ENCODE measurements at regions not wholly inside any gene's neighbourhood (a gene's known extent, or its start where the extent isn't known, plus 50 kb on each side); places are given as distances from the start of the nearest gene placed in this dataset.
A peak's percentile ranks its signal among the peaks of the same experiment; 100 is the strongest.

DNA sequence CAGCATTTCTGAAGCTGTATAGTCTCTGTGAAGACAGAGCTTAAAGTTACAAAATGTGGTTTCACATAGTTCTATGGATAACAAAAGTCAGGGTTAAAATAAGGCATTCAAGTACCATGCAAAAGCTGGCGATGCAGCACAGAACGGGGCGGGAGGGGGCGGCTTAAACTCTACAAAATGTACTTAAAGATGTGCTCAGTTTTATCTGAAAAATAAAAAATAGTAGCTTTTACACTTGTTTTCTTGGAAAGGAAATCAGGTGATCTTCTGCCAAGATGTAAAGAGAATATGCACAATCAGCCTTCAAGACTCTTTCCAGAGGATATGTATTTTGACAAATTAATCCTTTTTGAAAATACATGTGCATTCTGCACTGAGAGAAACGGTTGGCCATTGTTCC lies 301.7 kb upstream of the EMCN start:
- no peak overlapping the region for H3K4me3 ChIP-seq
- H3K27ac ChIP-seq, result no peak overlapping the region
- no peaks in the 10 kb centered on the region for H3K27me3 ChIP-seq
- DNase-seq, result no peak
- H3K9me3 ChIP-seq (replicated peaks), result no peaks in the 10 kb centered on the region
- H3K4me1 ChIP-seq, result no peaks in the 10 kb centered on the region
- no peaks in the 10 kb centered on the region for H3K36me3 ChIP-seq

DNA sequence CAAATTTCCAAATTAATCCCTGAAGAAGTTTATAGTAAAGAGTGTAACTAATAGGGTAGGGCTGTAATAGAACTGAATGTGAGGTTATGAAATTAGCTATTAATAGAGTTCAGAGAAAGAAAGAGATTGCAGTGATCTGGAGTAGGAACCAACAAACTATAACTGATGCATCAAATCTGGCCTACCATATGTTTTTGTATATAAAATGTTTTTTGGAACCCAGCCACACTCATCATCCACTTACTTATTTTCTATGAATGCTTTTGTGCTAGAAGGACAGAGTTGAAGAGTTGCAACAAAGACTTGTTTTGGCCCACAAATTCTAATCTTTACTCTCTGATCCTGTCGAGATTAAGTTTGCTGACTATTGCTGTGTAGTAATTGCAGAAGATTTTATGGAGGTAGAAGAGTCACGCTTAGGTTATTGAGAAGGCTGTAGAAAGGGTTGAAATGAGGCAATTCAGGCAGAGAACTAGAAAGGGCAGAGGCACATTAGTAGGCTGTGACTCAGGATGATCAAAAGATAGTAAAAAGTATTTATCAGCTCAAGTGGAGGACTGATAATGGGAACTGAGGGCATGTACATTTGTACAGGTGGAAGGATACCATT lies 298.7 kb upstream of the EMCN start:
- H3K4me3 ChIP-seq, result no peak overlapping the region
- no peak overlapping the region for H3K27ac ChIP-seq
- no peak for DNase-seq
- no peaks in the 10 kb centered on the region for H3K9me3 ChIP-seq (replicated peaks)
- H3K27me3 ChIP-seq, result no peaks in the 10 kb centered on the region
- no peaks in the 10 kb centered on the region for H3K4me1 ChIP-seq
- no peaks in the 10 kb centered on the region for H3K36me3 ChIP-seq

DNA sequence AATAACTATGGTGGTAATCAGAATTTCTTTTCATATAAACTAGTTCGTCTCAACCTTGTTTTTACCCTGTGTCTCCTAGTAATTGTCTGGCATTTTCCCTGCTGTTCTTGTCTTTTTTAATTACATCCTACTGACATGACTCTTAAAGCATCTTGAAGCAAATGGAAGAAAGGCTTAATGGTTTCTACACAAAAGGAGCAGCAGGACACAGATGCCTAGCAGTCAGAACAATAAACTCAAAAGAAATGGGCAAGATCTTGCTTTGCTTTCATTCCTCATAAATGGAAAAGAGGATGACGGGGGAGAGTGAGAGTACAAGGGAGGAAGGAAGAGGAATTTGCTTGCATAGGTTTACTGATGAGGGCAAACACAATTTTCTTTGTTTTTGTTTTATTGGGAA lies 293.2 kb upstream of the EMCN start:
- no peak overlapping the region for H3K27ac ChIP-seq
- no peaks in the 10 kb centered on the region for H3K36me3 ChIP-seq
- no peaks in the 10 kb centered on the region for H3K4me1 ChIP-seq
- no peak overlapping the region for H3K4me3 ChIP-seq
- H3K9me3 ChIP-seq (replicated peaks), result no peaks in the 10 kb centered on the region
- no peak for DNase-seq
- H3K27me3 ChIP-seq, result no peaks in the 10 kb centered on the region

DNA sequence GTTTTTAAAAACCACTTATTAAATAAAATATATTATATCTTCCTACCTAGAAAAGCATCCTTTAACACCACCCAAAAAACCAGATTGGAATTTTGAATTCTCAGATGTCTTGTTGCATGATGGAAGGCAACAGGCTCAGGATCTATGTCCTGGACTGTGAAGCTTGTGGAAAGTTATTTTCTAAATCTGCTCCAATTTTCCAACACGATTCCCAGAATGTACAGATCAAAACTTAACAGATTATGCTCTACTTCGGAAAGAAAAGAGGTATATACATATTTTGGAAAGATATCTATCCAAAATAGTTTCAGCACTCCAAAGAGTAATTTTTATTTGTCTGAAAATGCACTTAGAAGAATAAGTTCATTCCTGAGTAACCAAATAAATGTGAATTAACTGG lies 291.7 kb upstream of the EMCN start:
- no peak for DNase-seq
- Histone ChIP-seq H3K4me1 (no peaks in the 10 kb centered on the region), H3K36me3 (no peaks in the 10 kb centered on the region)

DNA sequence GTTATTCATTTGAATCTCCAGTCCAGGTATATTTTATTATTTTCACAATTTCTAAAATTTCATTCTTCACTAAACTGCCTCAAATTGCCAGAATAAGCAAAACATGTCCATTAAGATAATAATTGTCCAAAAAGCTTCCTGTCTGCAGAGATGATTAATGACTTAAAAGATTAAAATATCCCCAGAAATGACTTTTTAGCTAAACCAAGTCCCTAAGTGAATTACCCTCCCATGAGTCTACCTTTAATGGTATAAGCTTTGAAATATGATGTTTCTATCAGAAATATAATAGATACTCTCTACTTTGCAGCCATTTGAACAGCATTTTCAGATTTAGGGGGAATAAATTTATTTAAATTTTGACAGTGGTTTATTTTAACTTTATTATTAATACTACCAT lies 289.2 kb upstream of the EMCN start:
- no peak overlapping the region for H3K27ac ChIP-seq
- no peaks in the 10 kb centered on the region for H3K27me3 ChIP-seq
- no peak for DNase-seq
- no peaks in the 10 kb centered on the region for H3K4me1 ChIP-seq
- H3K36me3 ChIP-seq, result no peaks in the 10 kb centered on the region
- H3K4me3 ChIP-seq, result no peak overlapping the region
- H3K9me3 ChIP-seq (replicated peaks), result no peaks in the 10 kb centered on the region

More for the DNA sequence above, 291.7 kb upstream of the EMCN start:
- H3K27ac ChIP-seq, result no peak overlapping the region
- no peaks in the 10 kb centered on the region for H3K27me3 ChIP-seq
- H3K4me3 ChIP-seq, result no peak overlapping the region
- no peaks in the 10 kb centered on the region for H3K9me3 ChIP-seq (replicated peaks)

DNA sequence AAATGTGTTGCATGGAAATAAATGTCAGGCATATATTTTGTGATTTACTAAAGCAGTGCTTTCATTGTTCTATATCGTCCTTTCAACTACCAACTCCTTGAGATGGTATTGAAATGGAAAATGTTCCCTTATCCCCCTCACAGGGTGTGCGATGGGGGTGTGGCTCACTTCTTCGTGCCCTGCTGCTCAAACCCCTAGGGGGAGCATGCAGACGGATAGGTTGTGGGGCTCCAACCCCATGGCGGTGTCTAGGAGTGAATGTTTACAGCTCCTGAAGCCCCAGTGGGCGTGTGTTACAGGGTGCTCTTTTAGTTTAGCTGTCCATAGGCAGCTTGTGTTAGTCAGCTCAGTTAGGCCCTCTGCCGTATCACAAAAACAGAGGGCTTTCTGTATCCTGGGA lies 287.7 kb upstream of the EMCN start:
- H3K4me1 ChIP-seq, result no peaks in the 10 kb centered on the region
- H3K36me3 ChIP-seq, result no peaks in the 10 kb centered on the region
- H3K4me3 ChIP-seq, result no peak overlapping the region
- no peak for DNase-seq
- H3K9me3 ChIP-seq (replicated peaks), result no peaks in the 10 kb centered on the region
- H3K27me3 ChIP-seq, result no peaks in the 10 kb centered on the region
- no peak overlapping the region for H3K27ac ChIP-seq

DNA sequence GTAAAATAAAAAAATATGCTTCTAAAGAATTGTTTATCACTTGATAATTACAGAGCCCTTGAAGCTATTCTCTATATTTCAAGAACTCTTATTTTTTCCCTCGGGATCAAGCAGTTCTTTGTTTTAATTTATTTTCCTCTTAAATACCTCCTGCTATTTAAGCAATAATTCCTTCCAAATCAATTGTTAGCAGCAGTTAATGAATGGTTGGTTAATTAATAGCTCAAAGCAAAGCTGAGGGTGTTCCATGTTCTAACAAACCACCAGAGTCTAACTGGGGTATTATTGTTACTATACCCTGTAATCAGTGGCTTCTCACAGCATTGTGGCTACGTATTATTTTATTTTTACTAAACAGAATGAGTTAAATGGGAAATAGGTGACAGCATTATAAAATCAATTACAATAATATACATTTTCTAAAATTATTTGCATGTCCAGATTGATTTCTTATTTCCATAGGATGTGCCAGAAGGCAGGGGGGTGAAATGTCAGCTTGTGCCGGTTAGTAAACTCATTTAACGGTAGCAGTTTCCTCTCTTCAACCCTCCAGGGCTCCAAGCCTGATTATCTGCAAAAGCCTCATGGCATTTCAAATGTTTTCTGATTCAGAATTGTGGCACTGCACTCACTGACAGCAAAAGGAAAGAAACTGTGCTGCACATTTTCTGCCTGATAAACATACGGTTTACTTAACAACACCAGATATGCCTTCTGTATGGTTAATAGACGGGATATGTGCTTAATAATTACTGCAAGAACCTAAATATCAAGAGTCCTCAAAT lies 286.9 kb upstream of the EMCN start:
- Histone ChIP-seq H3K9me3 (replicated peaks) (no peaks in the 10 kb centered on the region), H3K4me1 (no peaks in the 10 kb centered on the region), H3K4me3 (no peak overlapping the region), H3K27me3 (no peaks in the 10 kb centered on the region), H3K27ac (no peak overlapping the region), H3K36me3 (no peaks in the 10 kb centered on the region)
- DNase-seq, result no peak

DNA sequence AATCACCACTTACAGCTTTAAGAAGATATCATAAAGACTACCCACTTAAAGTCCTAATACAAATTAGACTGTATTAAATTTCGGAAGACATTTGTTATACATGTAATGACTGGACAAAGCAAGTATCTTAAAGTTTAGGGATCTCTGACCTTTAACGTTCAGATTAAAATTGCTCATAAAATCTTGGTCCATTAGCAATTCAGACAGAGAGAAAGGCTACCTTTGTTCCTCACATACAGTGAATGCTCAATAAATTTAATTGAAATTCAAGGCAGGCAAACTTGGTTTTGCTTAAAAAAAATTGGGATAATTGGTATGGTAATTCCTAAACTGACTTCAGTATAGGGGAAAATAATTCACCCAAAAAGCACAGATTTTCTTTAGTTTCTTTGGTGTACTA lies 285.9 kb upstream of the EMCN start:
- H3K27ac ChIP-seq, result no peak overlapping the region
- no peaks in the 10 kb centered on the region for H3K27me3 ChIP-seq
- no peak overlapping the region for H3K4me3 ChIP-seq
- no peaks in the 10 kb centered on the region for H3K36me3 ChIP-seq
- no peak for DNase-seq
- no peaks in the 10 kb centered on the region for H3K9me3 ChIP-seq (replicated peaks)
- H3K4me1 ChIP-seq, result no peaks in the 10 kb centered on the region

DNA sequence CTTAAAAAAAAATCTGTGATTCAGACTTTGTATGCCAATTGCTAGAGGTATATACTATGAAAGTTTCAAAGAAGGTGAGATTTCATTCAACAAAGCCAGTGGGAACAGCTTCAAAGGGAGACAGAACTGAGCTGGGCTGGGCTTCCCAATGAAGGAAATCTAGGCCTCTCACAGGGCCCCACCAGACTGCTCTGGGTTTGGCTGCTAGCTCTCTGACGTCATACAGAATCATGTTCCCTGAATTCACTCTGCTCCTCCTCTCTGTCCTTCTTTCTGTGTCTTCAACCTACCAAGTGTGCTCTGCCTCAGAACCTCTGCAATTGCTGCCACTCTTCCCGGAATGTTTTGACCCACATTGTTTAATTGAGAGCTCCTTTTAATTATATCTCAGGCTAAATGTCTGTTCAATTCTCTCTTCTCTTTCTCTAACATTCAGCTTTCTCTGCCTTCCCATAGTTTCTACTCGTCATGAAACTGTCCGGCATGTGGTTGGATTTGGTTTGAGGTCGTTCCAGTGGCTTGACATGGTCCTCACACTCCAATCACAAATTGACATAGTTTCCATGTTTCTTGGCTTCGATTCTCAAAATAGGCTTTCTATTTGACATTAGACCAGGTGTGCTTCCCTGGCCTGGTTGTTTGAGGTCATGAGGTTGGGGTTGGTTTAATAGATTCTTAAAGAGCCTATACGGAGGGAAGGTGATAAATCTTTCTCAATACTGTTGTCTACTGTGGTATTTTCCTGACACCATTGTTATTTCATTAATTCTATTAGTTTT lies 282.1 kb upstream of the EMCN start:
- H3K4me3 ChIP-seq, result no peak overlapping the region
- DNase-seq, result peak in 1 of 2 experiments; percentile 16
- H3K4me1 ChIP-seq, result peaks cover 19% of the 10 kb centered on the region
- H3K27ac ChIP-seq, result no peak overlapping the region
- H3K9me3 ChIP-seq (replicated peaks), result no peaks in the 10 kb centered on the region
- H3K36me3 ChIP-seq, result no peaks in the 10 kb centered on the region
- no peaks in the 10 kb centered on the region for H3K27me3 ChIP-seq

DNA sequence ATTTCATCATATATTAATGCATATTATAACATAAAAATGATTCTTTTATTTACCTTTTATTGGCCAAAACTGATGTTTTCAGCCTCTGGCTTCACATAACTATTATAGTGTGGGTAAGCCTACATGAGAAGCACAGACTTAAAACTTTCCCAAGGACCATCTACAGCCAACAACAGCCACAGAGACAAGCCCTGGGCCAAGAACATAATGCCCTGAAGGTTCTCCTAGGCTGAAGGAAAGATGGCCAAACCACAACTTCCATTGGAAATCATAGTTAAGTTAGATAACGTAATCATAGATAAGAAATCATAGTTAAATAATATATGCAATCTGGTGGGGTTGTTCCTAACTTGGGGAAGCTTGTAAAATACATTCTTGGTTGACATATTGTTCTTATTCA lies 280.0 kb upstream of the EMCN start:
- peaks cover 19% of the 10 kb centered on the region for H3K4me1 ChIP-seq
- H3K27me3 ChIP-seq, result no peaks in the 10 kb centered on the region
- H3K27ac ChIP-seq, result peak overlapping the region; percentile 46
- H3K36me3 ChIP-seq, result no peaks in the 10 kb centered on the region
- peak in 1 of 2 experiments; percentile 54 for DNase-seq
- no peaks in the 10 kb centered on the region for H3K9me3 ChIP-seq (replicated peaks)
- no peak overlapping the region for H3K4me3 ChIP-seq

DNA sequence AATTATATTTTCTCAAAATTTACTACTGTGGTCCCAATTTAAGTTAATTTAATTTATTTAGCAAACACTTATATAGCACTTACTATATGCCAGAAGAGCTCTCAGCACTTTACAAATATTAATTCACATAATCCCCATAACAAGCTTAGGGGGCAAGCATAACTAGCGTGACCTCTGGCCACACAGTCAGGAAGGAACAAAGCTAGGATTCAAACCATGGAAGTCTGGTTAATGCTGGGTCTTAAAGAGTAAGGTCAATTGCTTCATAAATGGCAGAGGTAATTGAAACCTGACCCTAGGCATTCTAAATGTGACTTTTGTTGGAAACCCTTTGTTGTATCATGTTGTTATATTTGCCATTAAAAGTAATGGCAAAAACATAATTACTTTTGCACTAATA lies 279.5 kb upstream of the EMCN start:
- DNase-seq, result peak; percentile 57 to 84
- H3K27me3 ChIP-seq, result no peaks in the 10 kb centered on the region

DNA sequence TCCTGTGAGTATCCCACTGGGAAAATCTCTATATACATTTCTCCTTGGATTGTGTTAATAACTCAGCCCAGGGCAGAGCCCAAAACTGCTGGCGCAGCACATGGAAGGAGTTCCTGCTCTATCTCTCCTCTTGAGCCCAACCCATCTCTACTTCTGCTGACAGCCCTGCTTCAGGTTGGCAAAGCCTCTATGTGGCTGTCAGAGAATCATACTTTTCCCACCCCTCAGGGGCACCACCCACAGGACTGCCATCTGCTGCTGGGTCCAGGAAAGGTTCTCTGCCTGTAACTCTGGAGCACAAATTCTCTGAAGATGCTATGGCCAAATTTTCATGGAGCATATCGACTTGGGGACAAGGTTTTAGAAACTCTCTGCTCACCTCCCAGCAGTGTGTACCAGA lies 278.5 kb upstream of the EMCN start:
- Histone ChIP-seq H3K27ac (peak overlapping the region; percentile 46), H3K36me3 (no peaks in the 10 kb centered on the region), H3K9me3 (replicated peaks) (no peaks in the 10 kb centered on the region), H3K4me1 (peaks cover 19% of the 10 kb centered on the region), H3K27me3 (no peaks in the 10 kb centered on the region), H3K4me3 (no peak overlapping the region)
- DNase-seq, result peak in 1 of 2 experiments; percentile 7

More for the DNA sequence above, 279.5 kb upstream of the EMCN start:
- Histone ChIP-seq H3K9me3 (replicated peaks) (no peaks in the 10 kb centered on the region), H3K4me3 (no peak overlapping the region), H3K27ac (peak overlapping the region; percentile 46), H3K36me3 (no peaks in the 10 kb centered on the region), H3K4me1 (peaks cover 19% of the 10 kb centered on the region)

DNA sequence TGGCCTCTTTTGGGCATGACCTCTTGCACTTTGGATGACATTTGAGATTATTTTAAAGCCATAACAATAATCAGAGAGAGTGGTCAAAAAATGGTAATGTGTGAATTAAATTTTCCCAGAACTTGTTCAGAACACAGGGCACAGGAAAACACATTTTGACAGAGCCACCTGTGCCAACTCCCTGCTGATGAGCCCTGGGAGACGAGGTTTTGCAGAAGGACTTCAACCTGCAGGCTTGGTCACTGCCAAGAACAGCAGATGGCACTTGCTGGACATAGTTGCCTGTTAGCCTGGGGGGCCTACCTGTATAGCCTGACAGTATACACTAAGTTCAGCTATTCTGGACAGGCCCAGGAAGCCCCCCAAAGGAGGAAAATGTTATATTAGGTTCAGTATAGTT lies 277.8 kb upstream of the EMCN start:
- no peaks in the 10 kb centered on the region for H3K36me3 ChIP-seq
- H3K27me3 ChIP-seq, result no peaks in the 10 kb centered on the region
- H3K4me3 ChIP-seq, result no peak overlapping the region
- DNase-seq, result no peak
- no peak overlapping the region for H3K27ac ChIP-seq
- H3K9me3 ChIP-seq (replicated peaks), result no peaks in the 10 kb centered on the region
- H3K4me1 ChIP-seq, result peaks cover 19% of the 10 kb centered on the region

DNA sequence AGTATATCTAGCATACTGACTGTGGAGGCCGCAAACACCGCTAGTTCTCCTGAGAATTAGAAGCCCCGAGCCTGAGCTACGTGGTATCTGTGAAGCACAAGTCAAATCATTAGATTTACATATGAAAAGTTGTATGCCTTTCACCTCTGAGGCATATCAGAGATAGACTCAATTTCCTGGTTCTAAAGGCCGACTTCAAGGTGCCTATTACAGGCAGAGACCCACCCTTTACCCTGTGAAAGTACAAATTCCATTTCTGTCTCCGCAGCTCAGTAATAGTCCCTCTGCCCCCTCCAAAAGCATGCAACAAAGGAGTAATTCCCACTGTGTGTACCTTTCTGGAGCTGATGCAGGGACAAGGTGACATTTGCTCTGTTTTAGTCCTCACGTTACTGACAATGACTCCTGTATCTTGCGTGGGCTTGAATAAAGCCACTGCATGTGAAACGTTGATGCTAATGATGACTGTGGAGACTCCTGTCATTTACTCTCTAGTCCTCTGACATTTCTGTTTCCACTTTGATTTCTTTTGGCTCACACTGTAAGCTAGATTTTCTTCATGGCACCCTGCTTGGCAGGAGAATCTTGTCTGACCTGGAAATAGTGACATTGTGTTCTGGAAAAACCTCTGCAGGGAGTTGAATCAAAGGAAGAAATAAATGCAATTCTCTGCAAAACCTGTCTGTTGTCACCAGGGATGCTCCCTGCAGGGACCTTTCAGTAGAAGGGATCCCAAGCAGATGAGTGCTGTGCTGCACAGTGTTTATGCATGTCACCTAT lies 273.2 kb upstream of the EMCN start:
- no peak overlapping the region for H3K27ac ChIP-seq
- DNase-seq, result no peak
- no peaks in the 10 kb centered on the region for H3K9me3 ChIP-seq (replicated peaks)
- H3K4me3 ChIP-seq, result no peak overlapping the region
- H3K27me3 ChIP-seq, result no peaks in the 10 kb centered on the region
- no peaks in the 10 kb centered on the region for H3K36me3 ChIP-seq
- peaks cover 3% of the 10 kb centered on the region; the same call in 1 of the 2 replicates for H3K4me1 ChIP-seq

DNA sequence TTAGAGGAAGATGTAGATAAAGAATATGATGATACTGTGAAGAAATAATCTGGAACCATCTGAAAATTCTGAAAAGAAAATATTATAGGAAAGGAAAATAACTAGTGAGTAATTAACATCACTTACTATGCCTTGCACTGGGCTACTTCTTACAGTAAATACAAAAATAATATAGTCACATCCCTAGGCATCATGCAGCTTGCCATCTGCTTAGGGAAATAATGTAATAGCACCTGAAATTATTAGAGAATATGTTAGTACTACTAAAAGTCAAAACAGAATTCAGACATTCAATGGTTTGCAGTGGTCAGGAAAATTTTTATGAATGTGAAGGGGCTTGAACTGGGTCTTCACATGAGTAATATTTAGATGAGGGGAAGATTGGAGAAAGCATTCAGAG lies 272.2 kb upstream of the EMCN start:
- Histone ChIP-seq H3K4me3 (no peak overlapping the region), H3K9me3 (replicated peaks) (no peaks in the 10 kb centered on the region), H3K36me3 (no peaks in the 10 kb centered on the region), H3K4me1 (peaks cover under 1% of the 10 kb centered on the region; the same call in 1 of the 2 replicates), H3K27me3 (no peaks in the 10 kb centered on the region), H3K27ac (no peak overlapping the region)
- DNase-seq, result no peak
